B cell (primary cell): ENCODE measurements at regions not wholly inside any gene's neighbourhood (a gene's known extent, or its start where the extent isn't known, plus 50 kb on each side); places are given as distances from the start of the nearest gene placed in this dataset.

Experiments used
- ATAC-seq: fragments of 200-7000 bp; cut with Tn5 transposase; one replicate; pipeline ENCODE4 v1.10.0; 2021; ENCODE audit warnings: low read depth, mild to moderate bottlenecking, moderate number of reproducible peaks, moderate library complexity
- CTCF ChIA-PET: fragments of 350-600 bp; sonication (Branson Sonifier 250); formaldehyde crosslinking; loops from one replicate; lab custom pipeline; 2021; ENCODE audit warnings: antibody characterized with exemption, inconsistent platforms; lab: Charles Lee
- POLR2A ChIA-PET: fragments of 350-600 bp; sonication (Branson Sonifier 250); formaldehyde crosslinking; loops from one replicate; lab custom pipeline; 2021; ENCODE audit warnings: antibody characterized with exemption; lab: Charles Lee
- DNase-seq: peaks from one replicate; pipeline ENCODE4 v3.0.0; 2013
- H2AFZ ChIP-seq: 2 replicates; pipeline ENCODE4 v1.6.1; 2012; ENCODE audit warnings: mild to moderate bottlenecking, low read depth, low read length; ENCODE audit not compliant: insufficient read depth, poor library complexity, severe bottlenecking
- H3K27ac ChIP-seq, 2 donors: 1 replicate in 1 of 2; 2 replicates in 1 of 2; pipeline ENCODE4 v1.5.1; 2012 to 2013; ENCODE audit warnings: low read length in 2 of 2, mild to moderate bottlenecking in 2 of 2, moderate library complexity in 1 of 2
- H3K27me3 ChIP-seq, 4 experiments: fragments of 200-600 bp in 1 of 4; sonication (generic) in 1 of 4; replicated peaks in 1 of 4; 1 replicate in 2 of 4; 2 replicates in 2 of 4; pipeline versions ENCODE4 v1.6.1 to v1.7.0; 2013 to 2016; ENCODE audit warnings: low read length in 3 of 4, mild to moderate bottlenecking in 2 of 4, mixed read lengths in 1 of 4, moderate library complexity in 1 of 4; ENCODE audit not compliant: insufficient read depth in 4 of 4, control insufficient read depth in 3 of 4; ENCODE audit errors: control extremely low read depth in 1 of 4
- H3K36me3 ChIP-seq, 2 experiments: replicated peaks in 1 of 2; 1 replicate in 1 of 2; 2 replicates in 1 of 2; pipeline versions ENCODE4 v1.6.1 to v1.7.1; 2013; ENCODE audit warnings: low read length in 1 of 2; ENCODE audit not compliant: insufficient read depth in 2 of 2, control insufficient read depth in 1 of 2; ENCODE audit errors: control extremely low read depth in 1 of 2, extremely low read depth in 1 of 2
- H3K4me1 ChIP-seq, 2 donors: fragments of 200-600 bp in 1 of 2; sonication (generic) in 1 of 2; 1 replicate in 1 of 2; 2 replicates in 1 of 2; pipeline versions ENCODE4 v1.5.1 to v1.6.1; 2013 to 2017; ENCODE audit warnings: low read length in 2 of 2; ENCODE audit not compliant: control insufficient read depth in 2 of 2, insufficient read depth in 2 of 2
- H3K4me2 ChIP-seq: replicated peaks from 2 replicates; pipeline ENCODE3; 2012; ENCODE audit warnings: mild to moderate bottlenecking, low read depth, low read length; ENCODE audit not compliant: poor library complexity, severe bottlenecking
- H3K4me3 ChIP-seq, 5 experiments: fragments of 200-600 bp in 1 of 5; sonication (generic) in 1 of 5; 1 replicate in 3 of 5; 2 replicates in 2 of 5; pipeline versions ENCODE4 v1.5.1 to v1.7.0; 2011 to 2016; ENCODE audit warnings: low read length in 4 of 5, mild to moderate bottlenecking in 4 of 5, low read depth in 2 of 5, control low read depth in 1 of 5, moderate library complexity in 1 of 5; ENCODE audit not compliant: insufficient read depth in 1 of 5; ENCODE audit errors: control extremely low read depth in 1 of 5, extremely low read depth in 1 of 5
- H3K79me2 ChIP-seq: fragments of 200-600 bp; sonication (generic); one replicate; pipeline ENCODE4 v1.6.0; 2016; ENCODE audit warnings: low read length; ENCODE audit not compliant: control insufficient read depth, insufficient read depth
- H3K9ac ChIP-seq: fragments of 200-600 bp; sonication (generic); 2 replicates; pipeline ENCODE4 v1.6.1; 2017; ENCODE audit warnings: mild to moderate bottlenecking, low read length, moderate library complexity
- H3K9me3 ChIP-seq, 3 donors: one replicate each; pipeline versions ENCODE4 v1.6.1 to v1.7.1; 2013; ENCODE audit warnings: low read length in 2 of 3; ENCODE audit not compliant: control insufficient read depth in 2 of 3, insufficient read depth in 1 of 3; ENCODE audit errors: control extremely low read depth in 1 of 3
- H4K20me1 ChIP-seq: 2 replicates; pipeline ENCODE4 v1.6.0; 2012; ENCODE audit warnings: mild to moderate bottlenecking, low read length; ENCODE audit not compliant: insufficient read depth, control insufficient read depth, poor library complexity, severe bottlenecking
- H3K27ac Mint-ChIP-seq: one replicate; pipeline ENCODE4 v1.8.0; 2021; ENCODE audit warnings: mixed read lengths
- H3K27me3 Mint-ChIP-seq: one replicate; pipeline ENCODE4 v1.8.0; 2021; ENCODE audit warnings: mixed read lengths
- H3K4me1 Mint-ChIP-seq: one replicate; pipeline ENCODE4 v1.8.0; 2021; ENCODE audit warnings: mixed read lengths
- H3K4me3 Mint-ChIP-seq: one replicate; pipeline ENCODE4 v1.8.0; 2021; ENCODE audit warnings: mixed read lengths
- H3K9me3 Mint-ChIP-seq: one replicate; pipeline ENCODE4 v1.8.0; 2022; ENCODE audit warnings: mixed read lengths; ENCODE audit not compliant: insufficient read depth
- EZH2 ChIP-seq: IDR thresholded peaks from 2 replicates; pipeline ENCODE4 v1.6.1; 2012; ENCODE audit warnings: borderline replicate concordance, low read depth, mild to moderate bottlenecking, moderate library complexity, low read length; ENCODE audit not compliant: insufficient read depth, poor library complexity, severe bottlenecking
- WGBS: methylation state at CpG from one replicate; pipeline ENCODE4 v1.1.5; 2013; ENCODE audit warnings: missing lambda C conversion rate; ENCODE audit not compliant: insufficient coverage; 5-methylcytosine and 5-hydroxymethylcytosine counted together
- intact Hi-C: fragments of 100-400 bp; cut with micrococcal nuclease; formaldehyde crosslinking; loops from one replicate; pipeline ENCODE4 v1.10.0; 2022
- TF ChIP-seq, protein P1 (sequence below): fragments of 200-600 bp; IDR thresholded peaks from one replicate; pipeline ENCODE4 v1.8.0; 2022; ENCODE audit warnings: antibody characterized with exemption, mild to moderate bottlenecking

DNA sequence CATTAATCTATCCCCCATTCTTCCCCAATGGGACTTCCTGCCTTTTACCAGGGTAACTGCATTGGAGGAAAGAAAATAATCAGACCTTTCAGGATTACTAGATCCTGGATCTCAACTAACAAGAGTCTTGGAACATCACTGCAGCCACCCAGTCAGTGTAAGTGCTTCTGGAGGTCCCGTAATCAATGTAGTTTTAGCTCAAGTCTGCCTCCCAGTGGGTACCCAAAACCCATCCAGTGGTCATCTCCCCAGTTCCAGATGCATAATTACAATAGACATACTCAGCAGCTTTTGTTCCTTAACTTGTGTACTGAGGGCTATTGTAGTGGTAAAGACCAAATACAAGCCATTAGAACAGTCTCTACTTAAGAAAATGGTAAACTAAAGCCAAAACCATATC lies 319.1 kb downstream of the GPATCH2 start:
- H4K20me1 ChIP-seq: no peaks in the 10 kb centered on the region
- Mint-ChIP-seq H3K9me3 (no peaks in the 10 kb centered on the region), H3K27me3 (no peaks in the 10 kb centered on the region), H3K4me3 (no peak overlapping the region), H3K4me1 (no peaks in the 10 kb centered on the region), H3K27ac (no peak overlapping the region)
- DNase-seq (no peak), ATAC-seq (no peak)
- no peak overlapping the region for H2AFZ ChIP-seq
- 71% methylated on average over 1 of the region's 1 CpG for WGBS
- no peaks in the 10 kb centered on the region for H3K27me3 ChIP-seq
- intact Hi-C loops: no loop called here
- CTCF ChIA-PET: no interaction called here
- H3K36me3 ChIP-seq: no peaks in the 10 kb centered on the region
- TF ChIP-seq EZH2: no peak
- TF ChIP-seq, protein P1, sequence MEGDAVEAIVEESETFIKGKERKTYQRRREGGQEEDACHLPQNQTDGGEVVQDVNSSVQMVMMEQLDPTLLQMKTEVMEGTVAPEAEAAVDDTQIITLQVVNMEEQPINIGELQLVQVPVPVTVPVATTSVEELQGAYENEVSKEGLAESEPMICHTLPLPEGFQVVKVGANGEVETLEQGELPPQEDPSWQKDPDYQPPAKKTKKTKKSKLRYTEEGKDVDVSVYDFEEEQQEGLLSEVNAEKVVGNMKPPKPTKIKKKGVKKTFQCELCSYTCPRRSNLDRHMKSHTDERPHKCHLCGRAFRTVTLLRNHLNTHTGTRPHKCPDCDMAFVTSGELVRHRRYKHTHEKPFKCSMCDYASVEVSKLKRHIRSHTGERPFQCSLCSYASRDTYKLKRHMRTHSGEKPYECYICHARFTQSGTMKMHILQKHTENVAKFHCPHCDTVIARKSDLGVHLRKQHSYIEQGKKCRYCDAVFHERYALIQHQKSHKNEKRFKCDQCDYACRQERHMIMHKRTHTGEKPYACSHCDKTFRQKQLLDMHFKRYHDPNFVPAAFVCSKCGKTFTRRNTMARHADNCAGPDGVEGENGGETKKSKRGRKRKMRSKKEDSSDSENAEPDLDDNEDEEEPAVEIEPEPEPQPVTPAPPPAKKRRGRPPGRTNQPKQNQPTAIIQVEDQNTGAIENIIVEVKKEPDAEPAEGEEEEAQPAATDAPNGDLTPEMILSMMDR: no peak
- POLR2A ChIA-PET: no interaction called here
- no peak overlapping the region for H3K4me3 ChIP-seq
- no peak overlapping the region for H3K27ac ChIP-seq
- H3K4me1 ChIP-seq: no peaks in the 10 kb centered on the region
- H3K9me3 ChIP-seq: no peaks in the 10 kb centered on the region
- H3K9ac ChIP-seq: no peak overlapping the region
- H3K79me2 ChIP-seq: no peaks in the 10 kb centered on the region
- H3K4me2 ChIP-seq: no peak overlapping the region

GRCh38 chr1:217311269-217311668 lies 319.6 kb downstream of the GPATCH2 start:
- Histone ChIP-seq H3K79me2 (no peaks in the 10 kb centered on the region), H3K27ac (no peak overlapping the region), H3K9ac (no peak overlapping the region), H3K36me3 (no peaks in the 10 kb centered on the region), H3K27me3 (no peaks in the 10 kb centered on the region), H2AFZ (no peak overlapping the region), H3K4me3 (no peak overlapping the region), H3K4me1 (no peaks in the 10 kb centered on the region), H3K4me2 (no peak overlapping the region), H4K20me1 (no peaks in the 10 kb centered on the region), H3K9me3 (no peaks in the 10 kb centered on the region)
- DNase-seq (no peak), ATAC-seq (no peak)
- CTCF ChIA-PET: no interaction called here
- H3K27ac Mint-ChIP-seq: no peak overlapping the region
- 86% methylated on average over 1 of the region's 2 CpGs for WGBS
- no peaks in the 10 kb centered on the region for H3K9me3 Mint-ChIP-seq
- no peaks in the 10 kb centered on the region for H3K27me3 Mint-ChIP-seq
- H3K4me1 Mint-ChIP-seq: no peaks in the 10 kb centered on the region
- POLR2A ChIA-PET: no interaction called here
- no peak overlapping the region for H3K4me3 Mint-ChIP-seq
- intact Hi-C loops: no loop called here
- TF ChIP-seq, protein P1: no peak
